ENCODE measurements at regions not wholly inside any gene's neighbourhood (a gene's known extent, or its start where the extent isn't known, plus 50 kb on each side); places are given as distances from the start of the nearest gene placed in this dataset.

GRCh38 chr10:4475827-4476490 is 350.0 kb upstream of the AKR1E2 start:
- no peak for DNase-seq

DNA sequence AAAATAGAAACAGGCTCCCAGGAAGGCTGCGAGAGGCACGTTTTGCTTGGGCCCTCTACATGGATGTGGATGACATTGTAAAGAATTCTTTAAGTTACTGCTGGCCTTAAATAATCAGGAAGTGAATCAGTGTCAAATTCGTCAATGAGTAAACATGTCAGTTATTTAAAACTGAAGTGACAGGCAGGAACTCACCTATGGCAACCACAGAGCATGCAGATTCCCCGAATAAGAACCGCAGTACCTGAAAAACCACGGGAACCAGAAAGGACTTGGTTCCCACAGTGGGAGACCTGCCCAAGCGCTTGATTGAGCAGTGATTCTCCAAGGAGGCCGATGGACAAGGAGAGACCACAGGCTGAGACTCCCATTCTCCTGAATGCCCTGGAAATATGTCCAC is 351.2 kb upstream of the AKR1E2 start:
- no peak for DNase-seq

- DNase-seq: no peak
These were observed 352.0 kb upstream of the AKR1E2 start for GRCh38 chr10:4473977-4474376.

DNA sequence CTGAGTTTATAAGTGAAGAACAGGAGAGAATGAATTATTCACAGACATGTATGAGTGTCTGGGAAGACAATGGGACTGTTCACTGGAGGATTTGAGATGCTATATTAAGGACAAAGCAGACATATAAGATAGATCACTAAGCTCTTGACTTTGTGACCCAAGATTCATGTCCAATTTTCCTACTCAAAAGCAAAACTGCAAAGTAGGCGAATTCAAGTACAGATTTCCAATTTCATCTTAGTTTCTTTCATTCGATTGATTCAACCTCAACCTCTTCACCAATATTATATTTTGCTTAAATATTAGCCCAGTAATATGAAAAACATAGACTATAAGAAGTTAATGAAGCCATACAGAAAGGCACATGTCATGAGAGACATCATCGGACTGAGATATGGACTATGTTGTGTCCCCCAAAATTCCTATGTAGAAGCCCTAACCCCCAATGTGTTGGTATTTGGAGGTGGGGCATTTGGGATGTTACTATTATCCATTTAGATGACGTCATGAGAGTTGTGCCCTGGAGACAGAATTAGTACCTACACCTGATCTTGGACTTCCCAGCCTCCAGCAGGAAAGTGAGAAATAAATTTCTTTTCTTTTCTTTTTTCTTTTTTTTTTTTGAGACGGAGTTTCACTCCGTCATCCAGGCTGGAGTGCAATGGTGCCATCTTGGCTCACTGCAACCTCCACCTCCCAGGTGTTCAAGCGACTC is 353.7 kb upstream of the AKR1E2 start:
- DNase-seq: no peak

DNA sequence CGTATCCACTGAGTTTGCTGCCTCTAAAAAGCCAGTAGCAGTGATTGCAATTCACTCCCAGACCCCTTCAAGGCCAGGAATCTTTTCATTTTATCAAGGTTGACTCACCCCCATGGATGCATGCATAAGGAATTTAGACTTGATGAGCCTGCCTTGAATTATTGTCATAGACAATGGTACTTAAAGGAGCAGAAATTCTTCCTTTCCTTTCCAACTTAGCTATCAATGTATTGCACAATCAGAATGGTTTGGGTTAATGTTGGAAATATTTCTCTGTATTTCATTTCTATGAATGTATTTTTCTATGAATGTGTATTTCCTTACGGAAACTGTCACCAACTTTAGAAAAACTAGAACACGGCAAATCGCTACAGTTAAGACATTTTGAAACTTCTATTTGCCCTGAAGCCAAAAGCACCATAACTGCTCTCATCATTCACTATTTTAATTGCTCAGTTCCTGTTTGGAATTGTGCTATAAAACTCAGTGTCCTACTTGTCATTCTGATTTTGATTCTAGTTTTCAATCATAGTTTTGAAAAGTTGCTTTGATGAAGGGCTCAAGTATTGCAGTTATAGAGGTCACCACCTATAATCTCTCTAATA is 355.7 kb upstream of the AKR1E2 start:
- no peak for DNase-seq

- DNase-seq: no peak
These were observed 358.5 kb upstream of the AKR1E2 start for GRCh38 chr10:4467481-4467880.

- no peak for DNase-seq
These were observed 365.7 kb upstream of the AKR1E2 start for GRCh38 chr10:4460267-4460666.

DNA sequence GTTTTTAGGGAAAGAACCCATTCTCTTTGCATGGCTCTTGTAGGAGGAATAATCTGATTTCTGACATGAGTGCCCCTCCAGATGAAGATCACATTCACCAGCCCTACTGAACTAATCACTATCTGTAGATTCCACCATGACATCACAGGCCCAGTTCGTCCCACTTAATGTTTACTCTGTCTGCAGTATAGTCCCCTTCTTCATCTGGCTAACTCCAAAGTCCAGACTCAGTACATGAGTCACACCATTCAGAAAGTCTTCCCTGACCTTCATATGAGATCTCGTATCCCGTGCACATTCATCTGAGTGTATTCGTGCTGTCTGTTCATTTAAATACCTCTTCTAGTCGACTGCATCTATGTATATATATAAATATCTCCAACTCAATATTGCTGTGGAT is 366.5 kb upstream of the AKR1E2 start:
- DNase-seq: no peak

DNA sequence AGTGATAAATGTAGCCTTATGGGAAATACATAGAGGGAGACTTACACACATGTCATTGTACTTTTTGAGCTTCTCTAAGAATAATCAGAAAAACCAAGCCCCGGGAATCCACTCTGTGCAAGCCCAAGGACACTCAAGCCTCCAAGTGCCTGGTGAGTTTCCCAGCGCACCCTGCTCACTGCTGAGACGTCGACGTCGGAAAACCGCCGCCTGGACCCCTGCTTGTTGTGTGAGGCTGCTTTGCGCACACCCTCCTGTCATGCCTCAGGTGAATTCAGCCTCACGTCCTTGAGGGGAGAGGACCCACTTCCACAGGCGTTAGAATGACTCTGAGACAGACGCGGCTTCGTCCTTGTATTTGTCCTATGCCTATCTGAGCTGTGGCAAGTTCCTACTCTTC is 368.4 kb upstream of the AKR1E2 start:
- no peak for DNase-seq

DNA sequence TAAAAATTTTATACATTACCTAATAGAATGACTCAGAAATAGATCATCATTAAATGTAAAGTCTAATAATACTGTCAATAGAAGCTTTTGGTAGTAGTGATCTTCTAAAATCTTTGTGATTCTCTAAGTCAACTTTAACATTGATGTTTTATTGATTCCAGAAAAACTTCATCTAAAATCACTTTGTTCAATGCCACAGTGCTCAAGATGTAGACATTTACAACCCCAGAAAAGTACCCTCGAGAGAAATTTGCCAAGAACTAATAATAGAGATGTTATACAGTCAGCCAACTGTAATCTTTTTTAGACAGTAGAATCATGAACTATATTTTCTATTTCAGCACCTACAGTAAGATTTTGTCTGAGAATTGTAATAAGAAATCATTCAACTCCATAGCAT is 369.2 kb upstream of the AKR1E2 start:
- DNase-seq: no peak

DNA sequence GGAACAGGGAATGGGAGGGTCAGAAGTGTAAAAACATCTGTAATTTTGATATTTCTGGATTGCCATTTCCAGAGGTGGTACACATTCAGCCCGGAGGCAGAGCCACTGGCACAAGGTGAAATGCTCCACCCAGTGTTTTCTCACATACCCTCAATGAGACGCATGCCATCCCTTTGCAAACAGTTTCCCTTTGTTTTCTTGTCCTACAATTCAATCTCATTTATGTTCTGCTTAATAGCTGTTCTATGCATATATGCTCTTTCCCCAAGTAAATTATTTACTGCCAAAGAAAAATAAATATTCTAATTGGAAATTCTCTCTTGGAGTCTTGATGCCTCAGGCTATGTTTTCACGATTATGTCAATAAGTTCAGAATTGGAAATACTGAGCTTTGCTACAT is 369.7 kb upstream of the AKR1E2 start:
- DNase-seq: no peak

- DNase-seq: no peak
These were observed 372.1 kb upstream of the AKR1E2 start for GRCh38 chr10:4453950-4454349.

- no peak for DNase-seq
These were observed 372.7 kb upstream of the AKR1E2 start for GRCh38 chr10:4453276-4453675.

- DNase-seq: no peak
These were observed 374.8 kb upstream of the AKR1E2 start for GRCh38 chr10:4450981-4451908.

GRCh38 chr10:4450169-4450568 is 375.8 kb upstream of the AKR1E2 start:
- no peak for DNase-seq

DNA sequence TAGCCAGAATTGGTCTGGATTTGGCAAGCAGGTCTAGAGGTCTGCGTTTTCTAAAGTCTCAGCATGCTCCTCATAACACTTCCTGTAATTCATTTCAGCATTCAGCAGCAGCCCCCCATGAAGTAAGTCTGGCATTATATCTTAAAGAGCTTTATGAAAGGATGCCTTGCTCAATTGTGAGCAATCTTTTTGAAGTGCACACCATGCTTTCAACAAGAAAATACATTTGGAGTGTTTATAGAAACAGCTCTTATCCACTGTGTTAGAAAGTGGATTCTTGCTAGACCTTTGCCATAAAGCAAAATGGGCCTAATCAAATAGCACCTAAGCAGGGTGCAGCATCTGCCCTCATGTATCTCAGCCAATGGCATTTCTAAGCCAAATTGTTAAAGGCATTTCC is 378.0 kb upstream of the AKR1E2 start:
- DNase-seq: no peak

DNA sequence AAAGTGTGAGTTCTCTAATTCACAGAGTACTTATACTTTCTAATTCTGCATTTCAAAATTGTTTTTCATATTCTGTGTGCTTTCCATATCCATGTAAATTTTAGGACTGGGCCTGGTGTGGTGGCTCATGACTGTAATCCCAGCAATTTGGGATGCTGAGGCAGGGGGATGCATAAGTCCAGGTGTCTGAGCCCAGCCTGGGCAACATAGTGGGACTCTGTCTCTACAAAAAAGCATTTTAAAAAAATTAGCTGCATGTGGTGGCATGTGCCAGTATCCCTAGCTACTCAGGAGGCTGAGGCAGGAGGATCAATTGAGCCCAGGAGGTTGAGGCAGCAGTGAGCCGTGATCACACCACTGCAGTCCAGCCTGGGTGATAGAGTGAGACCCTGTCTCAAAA is 382.6 kb upstream of the AKR1E2 start:
- DNase-seq: no peak

- DNase-seq: no peak
These were observed 383.7 kb upstream of the AKR1E2 start for GRCh38 chr10:4442296-4442695.

- DNase-seq: no peak
These were observed 385.7 kb upstream of the AKR1E2 start for GRCh38 chr10:4440260-4440659.

GRCh38 chr10:4437791-4438190 is 388.2 kb upstream of the AKR1E2 start:
- no peak for DNase-seq

GRCh38 chr10:4437061-4437460 is 388.9 kb upstream of the AKR1E2 start:
- no peak for DNase-seq

- DNase-seq: no peak
These were observed 389.9 kb upstream of the AKR1E2 start for GRCh38 chr10:4436103-4436502.

- DNase-seq: no peak
These were observed 391.4 kb upstream of the AKR1E2 start for GRCh38 chr10:4434516-4435071.

All from NCI-H187 (cell line).